RWPE2 (cell line): ENCODE measurements at regions not wholly inside any gene's neighbourhood (a gene's known extent, or its start where the extent isn't known, plus 50 kb on each side); places are given as distances from the start of the nearest gene placed in this dataset.

Experiments
- ATAC-seq: fragments of 200-7000 bp; cut with Tn5 transposase; 3 replicates; pipeline ENCODE4 v1.9.1; 2021; ENCODE audit warnings: low read depth
- DNase-seq: peaks from one replicate; pipeline ENCODE4 v3.0.0-alpha.2; 2020; ENCODE audit warnings: low spot score
- H3K27ac ChIP-seq: fragments of 450-650 bp; 2 replicates; pipeline ENCODE4 v1.5.1; 2017; ENCODE audit warnings: mild to moderate bottlenecking; ENCODE audit not compliant: poor library complexity, severe bottlenecking
- H3K27me3 ChIP-seq: fragments of 250-450 bp; sonication (Bioruptor Pico); 2 replicates; pipeline ENCODE4 v1.5.1; 2021; ENCODE audit warnings: mild to moderate bottlenecking, moderate library complexity; ENCODE audit not compliant: insufficient read depth, poor library complexity, severe bottlenecking
- H3K36me3 ChIP-seq: fragments of 250-450 bp; sonication (Bioruptor Pico); 2 replicates; pipeline ENCODE4 v1.5.1; 2020; ENCODE audit warnings: low read depth, mild to moderate bottlenecking, moderate library complexity
- H3K4me1 ChIP-seq: fragments of 250-450 bp; sonication (Bioruptor Pico); 2 replicates; pipeline ENCODE4 v1.5.1; 2021; ENCODE audit warnings: mild to moderate bottlenecking, moderate library complexity; ENCODE audit not compliant: insufficient read depth, poor library complexity, severe bottlenecking
- H3K4me3 ChIP-seq: fragments of 250-450 bp; sonication (Bioruptor Pico); 2 replicates; pipeline ENCODE4 v1.5.1; 2021; ENCODE audit warnings: mild to moderate bottlenecking, moderate library complexity; ENCODE audit not compliant: severe bottlenecking
- H3K9me3 ChIP-seq: fragments of 250-450 bp; sonication (Bioruptor Pico); 2 replicates; pipeline ENCODE4 v1.5.1; 2021; ENCODE audit warnings: mild to moderate bottlenecking, moderate library complexity; ENCODE audit not compliant: severe bottlenecking
- TF ChIP-seq, protein P1 (sequence below): fragments of 450-650 bp; IDR thresholded peaks from one replicate; pipeline ENCODE4 v1.5.1; 2017; ENCODE audit warnings: mild to moderate bottlenecking, moderate library complexity; ENCODE audit not compliant: poor library complexity, severe bottlenecking

- Histone ChIP-seq H3K4me3 (no peak overlapping the region), H3K9me3 (no peaks in the 10 kb centered on the region), H3K36me3 (no peaks in the 10 kb centered on the region), H3K27me3 (no peaks in the 10 kb centered on the region), H3K4me1 (peaks cover 23% of the 10 kb centered on the region), H3K27ac (peak overlapping the region; percentile 81)
- no peak for DNase-seq
- TF ChIP-seq, protein P1, sequence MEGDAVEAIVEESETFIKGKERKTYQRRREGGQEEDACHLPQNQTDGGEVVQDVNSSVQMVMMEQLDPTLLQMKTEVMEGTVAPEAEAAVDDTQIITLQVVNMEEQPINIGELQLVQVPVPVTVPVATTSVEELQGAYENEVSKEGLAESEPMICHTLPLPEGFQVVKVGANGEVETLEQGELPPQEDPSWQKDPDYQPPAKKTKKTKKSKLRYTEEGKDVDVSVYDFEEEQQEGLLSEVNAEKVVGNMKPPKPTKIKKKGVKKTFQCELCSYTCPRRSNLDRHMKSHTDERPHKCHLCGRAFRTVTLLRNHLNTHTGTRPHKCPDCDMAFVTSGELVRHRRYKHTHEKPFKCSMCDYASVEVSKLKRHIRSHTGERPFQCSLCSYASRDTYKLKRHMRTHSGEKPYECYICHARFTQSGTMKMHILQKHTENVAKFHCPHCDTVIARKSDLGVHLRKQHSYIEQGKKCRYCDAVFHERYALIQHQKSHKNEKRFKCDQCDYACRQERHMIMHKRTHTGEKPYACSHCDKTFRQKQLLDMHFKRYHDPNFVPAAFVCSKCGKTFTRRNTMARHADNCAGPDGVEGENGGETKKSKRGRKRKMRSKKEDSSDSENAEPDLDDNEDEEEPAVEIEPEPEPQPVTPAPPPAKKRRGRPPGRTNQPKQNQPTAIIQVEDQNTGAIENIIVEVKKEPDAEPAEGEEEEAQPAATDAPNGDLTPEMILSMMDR = no peak
- no peak for ATAC-seq
These were observed 75.8 kb upstream of the ZNF469 start for GRCh38 chr16:88306860-88307545.

DNA sequence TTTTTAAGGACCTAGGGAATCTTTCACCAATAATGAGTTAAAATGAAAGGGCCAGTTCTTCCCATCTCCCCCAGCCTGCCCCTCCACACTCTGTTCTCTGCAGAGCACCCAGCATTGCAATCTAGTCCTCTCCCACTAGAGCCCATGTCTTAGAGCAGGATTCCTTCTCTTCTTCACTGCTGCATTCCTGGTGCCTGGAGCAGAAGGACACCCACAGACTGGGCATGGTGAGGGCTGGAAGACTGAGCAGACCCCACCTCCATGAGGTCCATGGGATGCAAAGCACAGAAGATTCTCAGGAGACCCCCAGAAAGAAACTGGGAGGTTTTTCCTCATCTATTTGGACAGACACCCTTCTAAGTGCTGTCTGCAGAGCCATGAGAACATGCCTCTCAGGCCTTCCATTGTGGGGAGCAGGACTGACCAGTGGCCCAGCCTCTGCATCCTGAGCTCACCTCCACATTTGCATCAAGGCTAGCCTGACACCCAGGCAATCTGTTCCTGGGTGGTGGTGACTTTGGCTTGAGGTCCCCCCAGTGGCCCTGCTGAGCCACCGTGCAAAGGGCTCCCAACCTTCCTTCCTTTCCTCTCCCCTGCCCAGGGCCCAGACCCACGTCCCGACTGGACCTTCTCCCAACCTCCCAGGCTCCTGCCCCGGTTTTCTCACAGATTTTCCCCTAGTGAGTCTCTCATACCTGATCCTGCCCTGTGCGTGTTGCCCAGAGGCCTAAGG lies 74.2 kb upstream of the ZNF469 start:
- no peaks in the 10 kb centered on the region for H3K36me3 ChIP-seq
- H3K4me1 ChIP-seq = peaks cover 23% of the 10 kb centered on the region
- no peak for ATAC-seq
- H3K4me3 ChIP-seq = no peak overlapping the region
- TF ChIP-seq, protein P1 = no peak
- H3K27ac ChIP-seq = no peak overlapping the region
- no peak for DNase-seq
- H3K27me3 ChIP-seq = no peaks in the 10 kb centered on the region
- no peaks in the 10 kb centered on the region for H3K9me3 ChIP-seq

DNA sequence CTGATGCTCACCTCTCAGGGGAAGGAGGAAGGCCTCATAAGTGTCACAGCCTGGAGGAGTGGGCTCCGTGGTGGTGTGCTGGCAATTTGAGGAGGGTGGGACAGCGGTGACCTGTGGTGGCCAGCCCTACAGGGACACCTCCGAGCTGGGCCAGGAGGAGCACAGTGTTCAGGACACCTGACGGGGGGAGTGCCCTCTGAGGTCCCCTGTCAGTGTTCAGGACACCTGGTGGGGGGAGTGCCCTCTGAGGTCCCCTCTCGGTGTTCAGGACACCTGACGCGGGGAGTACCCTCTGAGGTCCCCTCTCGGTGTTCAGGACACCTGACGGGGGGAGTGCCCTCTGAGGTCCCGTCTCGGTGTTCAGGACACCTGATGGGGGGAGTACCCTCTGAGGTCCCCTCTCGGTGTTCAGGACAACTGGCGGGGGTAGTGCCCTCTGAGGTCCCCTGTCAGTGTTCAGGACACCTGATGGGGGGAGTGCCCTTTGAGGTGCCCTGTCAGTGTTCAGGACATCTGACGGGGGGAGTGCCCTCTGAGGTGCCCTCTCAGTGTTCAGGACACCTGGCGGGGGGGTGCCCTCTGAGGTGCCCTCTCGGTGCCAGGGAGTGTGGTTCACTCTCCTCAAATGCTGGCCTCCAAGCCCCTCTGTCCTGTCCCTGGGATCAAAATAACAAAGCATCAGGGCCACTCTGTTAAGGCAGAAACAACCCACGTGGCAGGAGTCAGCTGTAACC lies 73.4 kb upstream of the ZNF469 start:
- peaks cover 16% of the 10 kb centered on the region for H3K4me1 ChIP-seq
- DNase-seq = no peak
- no peak for ATAC-seq
- H3K27ac ChIP-seq = no peak overlapping the region
- no peak overlapping the region for H3K4me3 ChIP-seq
- H3K36me3 ChIP-seq = no peaks in the 10 kb centered on the region
- H3K27me3 ChIP-seq = no peaks in the 10 kb centered on the region
- H3K9me3 ChIP-seq = no peaks in the 10 kb centered on the region
- TF ChIP-seq, protein P1 = no peak

DNA sequence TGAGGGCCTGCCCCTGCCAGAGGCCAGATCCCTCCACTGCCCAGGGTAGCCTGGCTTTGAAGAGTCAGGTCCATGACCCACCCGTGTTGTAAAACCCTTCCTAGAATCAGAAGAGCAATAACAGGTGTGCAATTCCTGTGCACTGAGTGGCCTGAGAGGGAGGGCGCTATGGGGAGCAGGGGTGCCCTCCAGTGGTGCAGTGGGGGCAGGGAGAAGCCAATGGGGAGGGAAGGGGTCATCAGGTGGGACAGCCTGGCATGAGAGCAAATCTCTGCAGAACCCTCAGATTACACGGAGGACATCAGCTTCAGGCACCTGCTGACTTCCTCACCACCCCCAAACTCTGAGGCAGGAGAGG lies 72.9 kb upstream of the ZNF469 start:
- Histone ChIP-seq H3K27ac (no peak overlapping the region), H3K27me3 (no peaks in the 10 kb centered on the region), H3K36me3 (no peaks in the 10 kb centered on the region), H3K4me3 (no peak overlapping the region), H3K4me1 (peaks cover 10% of the 10 kb centered on the region), H3K9me3 (no peaks in the 10 kb centered on the region)
- DNase-seq (no peak), ATAC-seq (no peak; the same call in 2 of the 3 replicates)
- TF ChIP-seq, protein P1 = peak; percentile 22
